ENCODE measurements at regions not wholly inside any gene's neighbourhood (a gene's known extent, or its start where the extent isn't known, plus 50 kb on each side); places are given as distances from the start of the nearest gene placed in this dataset.
"Not testable (repeated sequence)": the region's sequence is repeated elsewhere in the genome, so short reads cannot be mapped to it uniquely, and the experiment has no call there.

- DNase-seq = no peak
These were observed 88.4 kb upstream of the TEAD1 start for GRCh38 chr11:12585861-12586260.

GRCh38 chr11:12587333-12587991 lies 86.8 kb upstream of the TEAD1 start:
- DNase-seq = no peak

GRCh38 chr11:12591706-12592105 lies 82.5 kb upstream of the TEAD1 start:
- no peak for DNase-seq

- no peak for DNase-seq
These were observed 81.9 kb upstream of the TEAD1 start for GRCh38 chr11:12592283-12592682.

GRCh38 chr11:12595089-12595847 lies 79.0 kb upstream of the TEAD1 start:
- DNase-seq = not testable (repeated sequence)

GRCh38 chr11:12598330-12599256 lies 75.6 kb upstream of the TEAD1 start:
- DNase-seq = no peak

GRCh38 chr11:12599408-12600143 lies 74.6 kb upstream of the TEAD1 start:
- DNase-seq = peak in 2 of 4 experiments; percentile 2 to 17

GRCh38 chr11:12600829-12601228 lies 73.4 kb upstream of the TEAD1 start:
- DNase-seq = no peak

- DNase-seq = no peak
These were observed 71.8 kb upstream of the TEAD1 start for GRCh38 chr11:12602421-12602820.

- no peak for DNase-seq
These were observed 70.8 kb upstream of the TEAD1 start for GRCh38 chr11:12603143-12604088.

GRCh38 chr11:12604557-12605153 lies 69.6 kb upstream of the TEAD1 start:
- no peak for DNase-seq

GRCh38 chr11:12606597-12606996 lies 67.6 kb upstream of the TEAD1 start:
- DNase-seq = no peak

GRCh38 chr11:12608678-12609077 lies 65.5 kb upstream of the TEAD1 start:
- not testable (repeated sequence) for DNase-seq

GRCh38 chr11:12611352-12611751 lies 62.9 kb upstream of the TEAD1 start:
- DNase-seq = no peak

GRCh38 chr11:12617632-12618031 lies 56.6 kb upstream of the TEAD1 start:
- DNase-seq = no peak

- DNase-seq = no peak
These were observed 55.3 kb upstream of the TEAD1 start for GRCh38 chr11:12618743-12619540.

- no peak for DNase-seq
These were observed 50.4 kb upstream of the TEAD1 start for GRCh38 chr11:12623869-12624268.
